D721Med (cell line): ENCODE measurements at regions not wholly inside any gene's neighbourhood (a gene's known extent, or its start where the extent isn't known, plus 50 kb on each side); places are given as distances from the start of the nearest gene placed in this dataset.

Source experiments
- DNase-seq: peaks from one replicate; pipeline ENCODE4 v3.0.0; 2011; ENCODE audit warnings: low spot score; ENCODE audit not compliant: insufficient read length
- FAIRE-seq: peaks from 2 replicates; lab custom pipeline; 2011; peaks lifted over from hg19 to GRCh38; lab: Jason Lieb, UNC
- TF ChIP-seq, protein P1 (sequence below): IDR thresholded peaks from 2 replicates; pipeline ENCODE4 v1.5.1; 2012; ENCODE audit warnings: mild to moderate bottlenecking, control low read depth; ENCODE audit not compliant: insufficient read depth; ENCODE audit errors: missing control alignments

DNA sequence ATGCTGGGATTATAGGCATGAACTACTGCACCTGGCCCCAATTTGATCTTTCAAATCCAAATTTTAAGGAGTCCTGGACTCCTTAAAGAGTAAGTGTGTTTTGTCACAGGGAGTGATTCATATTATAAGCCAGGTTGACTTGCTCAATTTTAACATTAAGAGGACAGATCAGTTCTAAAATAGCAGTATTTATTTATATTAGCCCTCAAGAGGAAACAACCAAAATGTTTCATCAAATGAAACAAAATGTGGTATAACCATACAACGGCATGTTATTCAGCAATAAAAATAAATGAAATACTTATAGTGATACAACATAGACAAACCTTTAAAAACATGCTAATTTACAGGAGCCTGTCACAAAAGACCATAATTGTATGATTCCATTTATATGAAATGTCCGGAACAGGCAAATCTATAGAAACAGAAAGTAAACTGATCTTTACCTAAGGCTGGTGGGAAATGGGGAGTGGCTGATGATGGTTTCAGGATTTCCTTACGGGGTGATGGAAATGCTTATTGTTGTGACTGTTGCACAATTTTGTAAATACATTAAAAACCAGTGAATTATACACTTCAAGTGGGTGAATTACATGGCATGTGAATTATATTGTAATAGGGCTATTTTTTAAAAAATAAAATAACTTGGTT, 637.4 kb downstream of the MMUT start:
- TF ChIP-seq, protein P1, sequence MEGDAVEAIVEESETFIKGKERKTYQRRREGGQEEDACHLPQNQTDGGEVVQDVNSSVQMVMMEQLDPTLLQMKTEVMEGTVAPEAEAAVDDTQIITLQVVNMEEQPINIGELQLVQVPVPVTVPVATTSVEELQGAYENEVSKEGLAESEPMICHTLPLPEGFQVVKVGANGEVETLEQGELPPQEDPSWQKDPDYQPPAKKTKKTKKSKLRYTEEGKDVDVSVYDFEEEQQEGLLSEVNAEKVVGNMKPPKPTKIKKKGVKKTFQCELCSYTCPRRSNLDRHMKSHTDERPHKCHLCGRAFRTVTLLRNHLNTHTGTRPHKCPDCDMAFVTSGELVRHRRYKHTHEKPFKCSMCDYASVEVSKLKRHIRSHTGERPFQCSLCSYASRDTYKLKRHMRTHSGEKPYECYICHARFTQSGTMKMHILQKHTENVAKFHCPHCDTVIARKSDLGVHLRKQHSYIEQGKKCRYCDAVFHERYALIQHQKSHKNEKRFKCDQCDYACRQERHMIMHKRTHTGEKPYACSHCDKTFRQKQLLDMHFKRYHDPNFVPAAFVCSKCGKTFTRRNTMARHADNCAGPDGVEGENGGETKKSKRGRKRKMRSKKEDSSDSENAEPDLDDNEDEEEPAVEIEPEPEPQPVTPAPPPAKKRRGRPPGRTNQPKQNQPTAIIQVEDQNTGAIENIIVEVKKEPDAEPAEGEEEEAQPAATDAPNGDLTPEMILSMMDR = no peak
- DNase-seq = no peak
- no peak for FAIRE-seq

DNA sequence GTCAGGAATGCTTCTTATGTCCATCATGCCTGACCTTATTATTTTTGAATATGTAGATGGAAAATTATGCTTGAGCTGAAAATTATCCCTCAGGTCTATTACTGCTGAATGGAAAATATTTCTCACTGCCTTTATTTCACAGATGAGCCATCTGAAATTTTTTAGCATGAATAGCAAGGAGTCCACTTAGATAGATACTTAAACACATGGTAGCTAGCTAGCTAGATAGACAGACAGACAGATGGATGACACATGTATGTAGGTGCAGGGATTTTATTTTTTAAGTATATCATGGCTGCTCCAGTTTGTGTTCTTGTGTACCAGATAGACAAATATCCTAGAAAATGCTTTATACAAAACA, 645.0 kb downstream of the MMUT start:
- DNase-seq = no peak
- FAIRE-seq = no peak
- TF ChIP-seq, protein P1 = no peak

DNA sequence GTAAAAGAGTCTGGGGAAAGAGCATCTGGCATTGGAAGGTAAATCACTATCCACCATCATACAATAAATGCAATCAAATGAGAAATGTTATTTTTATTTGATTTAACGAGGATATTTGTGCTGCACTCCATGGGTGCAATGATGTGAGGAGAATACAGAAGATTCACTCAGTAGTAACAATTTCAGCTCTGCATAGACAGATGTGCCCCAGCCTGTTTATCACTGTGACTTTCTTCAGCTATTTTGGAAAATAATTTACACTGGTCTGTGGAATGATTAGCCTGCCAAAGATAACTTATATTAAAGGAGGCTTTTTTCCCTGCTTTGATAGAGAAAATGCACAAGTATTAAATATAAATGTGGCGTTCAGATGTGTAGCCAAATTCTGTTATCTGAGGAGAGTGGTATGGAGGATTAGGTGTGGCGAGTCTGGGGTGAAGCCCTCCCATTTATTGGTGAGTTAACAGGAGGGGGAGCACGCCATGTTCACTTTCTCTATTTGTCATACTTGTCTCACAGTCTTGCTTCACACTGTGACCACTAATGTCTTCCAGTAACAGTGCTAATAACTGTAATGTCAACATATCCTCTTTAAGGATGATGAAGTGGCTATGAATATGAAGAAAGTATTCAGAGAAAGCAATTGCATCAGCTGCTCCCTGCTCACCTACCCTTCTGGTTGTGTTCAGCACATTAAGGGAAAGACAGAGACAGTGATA, 645.6 kb downstream of the MMUT start:
- DNase-seq = no peak
- TF ChIP-seq, protein P1 = no peak
- no peak for FAIRE-seq

DNA sequence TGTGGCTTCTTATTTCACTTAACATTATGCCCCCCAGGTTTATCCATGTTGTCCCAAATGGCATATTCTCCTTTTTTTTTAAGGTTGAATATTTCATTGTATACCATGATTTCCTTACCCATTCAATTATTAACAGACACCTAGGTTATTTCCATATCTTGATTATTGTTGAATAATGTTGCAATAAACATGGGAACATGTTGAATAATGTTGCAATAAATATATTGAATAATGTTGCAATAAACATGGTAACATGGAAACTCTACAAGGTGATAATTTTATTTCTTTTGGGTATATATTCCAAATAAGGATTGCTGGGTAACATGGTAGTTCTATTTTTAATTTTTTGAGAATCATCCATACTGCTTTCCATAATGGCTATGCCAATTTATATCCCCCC, 648.1 kb downstream of the MMUT start:
- no peak for FAIRE-seq
- TF ChIP-seq, protein P1 = no peak
- no peak for DNase-seq

DNA sequence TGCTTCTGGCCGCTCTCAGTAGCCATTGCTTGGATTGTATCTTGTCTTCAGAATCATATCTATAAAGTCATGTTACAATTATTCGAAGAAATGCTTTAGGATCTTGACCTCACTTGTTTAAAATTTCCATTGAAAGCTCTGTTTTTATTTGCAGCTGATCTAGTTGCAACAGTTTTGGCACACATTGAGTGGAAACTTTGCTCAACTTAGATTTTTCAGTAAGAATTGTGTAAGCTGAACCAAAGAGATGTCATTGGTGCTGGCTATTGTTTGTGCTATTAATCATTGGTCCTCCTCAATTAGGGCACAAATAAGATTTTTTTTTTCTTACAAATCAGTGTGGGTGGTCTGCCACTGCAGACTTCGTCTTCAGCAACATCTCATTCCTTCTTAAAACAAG, 649.2 kb downstream of the MMUT start:
- DNase-seq (no peak), FAIRE-seq (no peak)
- TF ChIP-seq, protein P1 = no peak

DNA sequence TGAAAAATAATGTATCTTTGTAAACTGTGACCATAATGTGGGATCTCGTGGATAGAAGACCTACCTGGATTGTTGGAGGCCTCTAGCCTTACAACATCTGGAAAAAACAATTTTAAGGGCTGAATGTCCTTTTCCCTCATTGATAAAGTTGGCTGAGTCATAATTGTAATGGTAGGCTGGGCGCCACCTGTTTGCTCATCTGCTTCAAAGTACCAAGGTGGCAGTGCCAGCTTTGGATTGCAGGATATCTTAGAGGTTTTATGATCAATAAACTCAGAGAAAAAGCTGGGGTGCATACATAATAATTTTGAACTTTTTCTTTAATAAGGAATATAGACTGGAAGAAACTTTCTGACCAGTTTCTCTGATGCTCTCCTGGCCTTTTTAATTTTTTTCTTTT, 653.4 kb downstream of the MMUT start:
- FAIRE-seq (no peak), DNase-seq (no peak)
- TF ChIP-seq, protein P1 = no peak

DNA sequence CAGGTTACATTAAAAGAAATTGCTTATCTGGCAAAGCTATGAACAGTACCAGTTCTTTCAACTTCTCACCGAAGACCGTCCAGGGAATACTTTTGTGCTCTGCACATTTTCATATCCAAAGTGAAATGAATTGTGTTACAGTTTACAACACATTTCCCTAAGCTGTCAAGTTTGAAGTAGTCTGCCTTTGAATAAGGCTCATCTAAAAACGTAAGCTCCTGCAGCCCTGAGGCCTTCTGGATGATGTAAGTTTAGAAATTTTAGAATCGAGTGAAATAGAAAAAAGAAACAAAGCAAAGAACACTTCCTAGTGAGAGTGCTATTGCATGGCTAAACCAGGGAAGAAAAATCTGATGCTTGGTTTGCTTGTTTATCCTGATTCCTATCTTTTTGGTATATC, 653.8 kb downstream of the MMUT start:
- FAIRE-seq = no peak
- TF ChIP-seq, protein P1 = no peak
- no peak for DNase-seq
